ENCODE measurements at regions not wholly inside any gene's neighbourhood (a gene's known extent, or its start where the extent isn't known, plus 50 kb on each side); places are given as distances from the start of the nearest gene placed in this dataset.
"Not testable (repeated sequence)": the region's sequence is repeated elsewhere in the genome, so short reads cannot be mapped to it uniquely, and the experiment has no call there.

- Histone ChIP-seq H3K27ac (ENCODE audit: low read length) (no peak overlapping the region), H3F3A (ENCODE audit: insufficient read depth, low read length, poor library complexity, severe bottlenecking) (no peaks in the 10 kb centered on the region), H3K27me3 (ENCODE audit: insufficient read depth, low read depth, low read length) (no peaks in the 10 kb centered on the region), H3K9me2 (ENCODE audit: insufficient read depth, low read length) (no peaks in the 10 kb centered on the region), H3K4me2 (ENCODE audit: low read length) (no peak overlapping the region), H3K36me3 (ENCODE audit: insufficient read depth, low read length) (no peaks in the 10 kb centered on the region), H3K9me3 (ENCODE audit: low read length) (no peaks in the 10 kb centered on the region), H3K79me2 (replicated peaks; ENCODE audit: insufficient read depth, low read length) (no peaks in the 10 kb centered on the region), H3K4me3 (ENCODE audit: low read length) (no peak overlapping the region), H2AFZ (ENCODE audit: low read depth, low read length) (no peak overlapping the region), H4K20me1 (ENCODE audit: insufficient read depth) (no peaks in the 10 kb centered on the region), H3K9ac (ENCODE audit: low read length) (no peak overlapping the region)
- peak; percentile 76 for TF ChIP-seq SMC3 (conservative IDR thresholded peaks at IDR 0.05; ENCODE audit: poor library complexity)
- TF ChIP-seq, protein P1, sequence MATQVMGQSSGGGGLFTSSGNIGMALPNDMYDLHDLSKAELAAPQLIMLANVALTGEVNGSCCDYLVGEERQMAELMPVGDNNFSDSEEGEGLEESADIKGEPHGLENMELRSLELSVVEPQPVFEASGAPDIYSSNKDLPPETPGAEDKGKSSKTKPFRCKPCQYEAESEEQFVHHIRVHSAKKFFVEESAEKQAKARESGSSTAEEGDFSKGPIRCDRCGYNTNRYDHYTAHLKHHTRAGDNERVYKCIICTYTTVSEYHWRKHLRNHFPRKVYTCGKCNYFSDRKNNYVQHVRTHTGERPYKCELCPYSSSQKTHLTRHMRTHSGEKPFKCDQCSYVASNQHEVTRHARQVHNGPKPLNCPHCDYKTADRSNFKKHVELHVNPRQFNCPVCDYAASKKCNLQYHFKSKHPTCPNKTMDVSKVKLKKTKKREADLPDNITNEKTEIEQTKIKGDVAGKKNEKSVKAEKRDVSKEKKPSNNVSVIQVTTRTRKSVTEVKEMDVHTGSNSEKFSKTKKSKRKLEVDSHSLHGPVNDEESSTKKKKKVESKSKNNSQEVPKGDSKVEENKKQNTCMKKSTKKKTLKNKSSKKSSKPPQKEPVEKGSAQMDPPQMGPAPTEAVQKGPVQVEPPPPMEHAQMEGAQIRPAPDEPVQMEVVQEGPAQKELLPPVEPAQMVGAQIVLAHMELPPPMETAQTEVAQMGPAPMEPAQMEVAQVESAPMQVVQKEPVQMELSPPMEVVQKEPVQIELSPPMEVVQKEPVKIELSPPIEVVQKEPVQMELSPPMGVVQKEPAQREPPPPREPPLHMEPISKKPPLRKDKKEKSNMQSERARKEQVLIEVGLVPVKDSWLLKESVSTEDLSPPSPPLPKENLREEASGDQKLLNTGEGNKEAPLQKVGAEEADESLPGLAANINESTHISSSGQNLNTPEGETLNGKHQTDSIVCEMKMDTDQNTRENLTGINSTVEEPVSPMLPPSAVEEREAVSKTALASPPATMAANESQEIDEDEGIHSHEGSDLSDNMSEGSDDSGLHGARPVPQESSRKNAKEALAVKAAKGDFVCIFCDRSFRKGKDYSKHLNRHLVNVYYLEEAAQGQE (IDR thresholded peaks at IDR 0.05; ENCODE audit: borderline replicate concordance): no peak
- no peak for TF ChIP-seq TAF1 (IDR thresholded peaks at IDR 0.05; ENCODE audit: low read depth)
- TF ChIP-seq POLR2AphosphoS5 (IDR thresholded peaks at IDR 0.05): no peak
- no peak for TF ChIP-seq EP300 (conservative IDR thresholded peaks at IDR 0.05; ENCODE audit: poor library complexity, severe bottlenecking)
- peak; percentile 84 for TF ChIP-seq RAD21 (conservative IDR thresholded peaks at IDR 0.05)
- no peak for TF ChIP-seq EZH2 (IDR thresholded peaks at IDR 0.05; ENCODE audit: borderline replicate concordance, insufficient read depth, low read length, poor library complexity, severe bottlenecking)
- no peak for TF ChIP-seq MXI1 (conservative IDR thresholded peaks at IDR 0.05; ENCODE audit: poor library complexity, severe bottlenecking)
- TF ChIP-seq, protein P2, sequence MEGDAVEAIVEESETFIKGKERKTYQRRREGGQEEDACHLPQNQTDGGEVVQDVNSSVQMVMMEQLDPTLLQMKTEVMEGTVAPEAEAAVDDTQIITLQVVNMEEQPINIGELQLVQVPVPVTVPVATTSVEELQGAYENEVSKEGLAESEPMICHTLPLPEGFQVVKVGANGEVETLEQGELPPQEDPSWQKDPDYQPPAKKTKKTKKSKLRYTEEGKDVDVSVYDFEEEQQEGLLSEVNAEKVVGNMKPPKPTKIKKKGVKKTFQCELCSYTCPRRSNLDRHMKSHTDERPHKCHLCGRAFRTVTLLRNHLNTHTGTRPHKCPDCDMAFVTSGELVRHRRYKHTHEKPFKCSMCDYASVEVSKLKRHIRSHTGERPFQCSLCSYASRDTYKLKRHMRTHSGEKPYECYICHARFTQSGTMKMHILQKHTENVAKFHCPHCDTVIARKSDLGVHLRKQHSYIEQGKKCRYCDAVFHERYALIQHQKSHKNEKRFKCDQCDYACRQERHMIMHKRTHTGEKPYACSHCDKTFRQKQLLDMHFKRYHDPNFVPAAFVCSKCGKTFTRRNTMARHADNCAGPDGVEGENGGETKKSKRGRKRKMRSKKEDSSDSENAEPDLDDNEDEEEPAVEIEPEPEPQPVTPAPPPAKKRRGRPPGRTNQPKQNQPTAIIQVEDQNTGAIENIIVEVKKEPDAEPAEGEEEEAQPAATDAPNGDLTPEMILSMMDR (IDR thresholded peaks at IDR 0.05; ENCODE audit: poor library complexity, severe bottlenecking): peak; percentile 75
Measured at GRCh38 chr14:28635387-28635786, 131.2 kb upstream of the FOXG1 start.

DNA sequence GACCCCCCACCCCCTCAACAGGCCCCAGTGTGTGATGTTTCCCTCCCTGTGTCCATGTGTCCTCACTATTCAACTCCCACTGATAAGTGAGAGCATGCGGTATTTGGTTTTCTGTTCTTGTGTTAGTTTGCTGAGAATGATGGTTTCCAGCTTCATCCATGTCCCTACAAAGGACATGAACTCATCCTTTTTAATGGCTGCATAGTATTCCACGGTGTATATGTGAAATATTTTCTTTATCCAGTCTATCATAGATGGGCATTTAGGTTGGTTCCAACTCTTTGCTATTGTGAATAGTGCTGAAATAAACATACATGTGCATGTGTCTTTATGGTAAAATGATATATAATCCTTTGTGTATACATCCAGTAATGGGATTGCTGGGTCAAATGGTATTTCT is 130.8 kb upstream of the FOXG1 start:
- not testable (repeated sequence) for H3K4me2 ChIP-seq (ENCODE audit: low read length); H3F3A ChIP-seq (ENCODE audit: insufficient read depth, low read length, poor library complexity, severe bottlenecking); H3K27me3 ChIP-seq (ENCODE audit: insufficient read depth, low read depth, low read length); H3K27ac ChIP-seq (ENCODE audit: low read length); H3K4me3 ChIP-seq (ENCODE audit: low read length); H2AFZ ChIP-seq (ENCODE audit: low read depth, low read length); H3K9ac ChIP-seq (ENCODE audit: low read length); H3K9me3 ChIP-seq (ENCODE audit: low read length); H3K9me2 ChIP-seq (ENCODE audit: insufficient read depth, low read length); H3K79me2 ChIP-seq (replicated peaks; ENCODE audit: insufficient read depth, low read length); H3K36me3 ChIP-seq (ENCODE audit: insufficient read depth, low read length); H4K20me1 ChIP-seq (ENCODE audit: insufficient read depth)

DNA sequence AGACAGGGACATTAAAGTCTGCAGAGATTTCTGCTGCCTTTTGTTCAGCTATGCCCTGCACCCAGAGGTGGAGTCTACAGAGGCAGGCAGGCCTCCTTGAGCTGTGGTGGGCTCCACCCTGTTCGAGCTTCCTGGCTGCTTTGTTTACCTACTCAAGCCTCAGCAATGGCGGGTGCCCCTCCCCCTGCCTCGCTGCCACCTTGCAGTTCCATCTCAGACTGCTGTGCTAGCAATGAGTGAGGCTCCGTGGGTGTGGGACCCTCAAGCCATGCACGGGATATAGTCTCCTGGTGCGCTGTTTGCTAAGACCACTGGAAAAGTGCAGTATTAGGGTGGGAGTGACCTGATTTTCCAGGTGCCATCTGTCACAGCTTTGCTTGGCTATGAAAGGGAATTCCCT is 125.4 kb upstream of the FOXG1 start:
- H3K36me3 ChIP-seq (ENCODE audit: insufficient read depth, low read length); H3K79me2 ChIP-seq (replicated peaks; ENCODE audit: insufficient read depth, low read length); H3K4me3 ChIP-seq (ENCODE audit: low read length); H2AFZ ChIP-seq (ENCODE audit: low read depth, low read length); H4K20me1 ChIP-seq (ENCODE audit: insufficient read depth); H3K27me3 ChIP-seq (ENCODE audit: insufficient read depth, low read depth, low read length); H3K9ac ChIP-seq (ENCODE audit: low read length); H3K9me2 ChIP-seq (ENCODE audit: insufficient read depth, low read length); H3K9me3 ChIP-seq (ENCODE audit: low read length); H3K27ac ChIP-seq (ENCODE audit: low read length); H3F3A ChIP-seq (ENCODE audit: insufficient read depth, low read length, poor library complexity, severe bottlenecking); H3K4me2 ChIP-seq (ENCODE audit: low read length): not testable (repeated sequence)
